HepG2 (cell line): ENCODE measurements at regions not wholly inside any gene's neighbourhood (a gene's known extent, or its start where the extent isn't known, plus 50 kb on each side); places are given as distances from the start of the nearest gene placed in this dataset.

Source experiments
- ATAC-seq: fragments of 200-7000 bp; cut with Tn5 transposase; 3 replicates; pipeline ENCODE4 v1.9.1; 2020; ENCODE audit warnings: mild to moderate bottlenecking, moderate library complexity
- BruUV-seq: library from RNA; stranded (reverse); fragments of 400-500 nt; replicated peaks from 2 replicates; lab custom pipeline; 2021; lab: Mats Ljungman, UMichigan
- CTCF ChIA-PET: fragments of 300-600 bp; formaldehyde crosslinking; extraction: SDS; loops from one replicate; lab custom pipeline; 2021; ENCODE audit warnings: low total read pairs, inconsistent platforms, low intra/inter-chr PET ratio; lab: Yijun Ruan, JAX
- POLR2A ChIA-PET: fragments of 350-600 bp; sonication (Branson Sonifier 250); formaldehyde crosslinking; loops from one replicate; lab custom pipeline; 2020; ENCODE audit warnings: antibody characterized with exemption, inconsistent platforms; lab: Yijun Ruan, JAX
- DNase-seq: peaks from one replicate; pipeline ENCODE4 v3.0.0-alpha.2; 2015; ENCODE audit warnings: low spot score
- FAIRE-seq: peaks from 3 replicates; lab custom pipeline; 2011; peaks lifted over from hg19 to GRCh38; lab: Jason Lieb, UNC
- H2AFZ ChIP-seq: one replicate; pipeline ENCODE4 v1.6.1; 2011; ENCODE audit warnings: low read length, inconsistent platforms
- H3K27ac ChIP-seq: fragments of 300-600 bp; 3 replicates; pipeline ENCODE4 v1.8.0; 2011; ENCODE audit warnings: mixed run types, mild to moderate bottlenecking, mixed read lengths, low read length, inconsistent platforms; ENCODE audit not compliant: insufficient read depth; ENCODE audit errors: extremely low read length
- H3K27me3 ChIP-seq, 2 experiments: fragments of 200-600 bp in 1 of 2; 2 replicates in 1 of 2; 3 replicates in 1 of 2; pipeline versions ENCODE4 v1.6.0 to v1.8.0; 2011; ENCODE audit warnings: low read length in 2 of 2, mild to moderate bottlenecking in 2 of 2, moderate library complexity in 2 of 2, inconsistent platforms in 1 of 2; ENCODE audit not compliant: insufficient read depth in 2 of 2, control insufficient read depth in 1 of 2
- H3K36me3 ChIP-seq, 2 experiments: fragments of 200-600 bp in 1 of 2; replicated peaks in 1 of 2; 2 replicates in 1 of 2; 3 replicates in 1 of 2; pipeline versions ENCODE4 v1.5.1 to v1.8.0; 2011; ENCODE audit warnings: low read length in 2 of 2, inconsistent platforms in 1 of 2; ENCODE audit not compliant: insufficient read depth in 2 of 2, control insufficient read depth in 1 of 2
- H3K4me1 ChIP-seq: 2 replicates; pipeline ENCODE4 v1.5.1; 2012; ENCODE audit warnings: low read length, inconsistent platforms; ENCODE audit not compliant: insufficient read depth
- H3K4me2 ChIP-seq: 2 replicates; pipeline ENCODE4 v1.6.0; 2011; ENCODE audit warnings: low read depth, low read length, inconsistent platforms
- H3K4me3 ChIP-seq, 3 experiments: fragments of 200-600 bp in 1 of 3; sonication (generic), shearing (Covaris generic) in 1 of 3; replicated peaks in 1 of 3; 2 replicates each; pipeline ENCODE4 v1.5.1; 2011 to 2016; ENCODE audit warnings: low read length in 3 of 3, inconsistent platforms in 2 of 3, low read depth in 2 of 3, mild to moderate bottlenecking in 2 of 3, control low read depth in 1 of 3, mixed read lengths in 1 of 3; ENCODE audit not compliant: insufficient read depth in 1 of 3
- H3K79me2 ChIP-seq: one replicate; pipeline ENCODE4 v1.6.1; 2011; ENCODE audit warnings: low read length, inconsistent platforms; ENCODE audit not compliant: insufficient read depth
- H3K9ac ChIP-seq: 2 replicates; pipeline ENCODE4 v1.6.0; 2011; ENCODE audit warnings: mild to moderate bottlenecking, low read depth, low read length, inconsistent platforms; ENCODE audit not compliant: insufficient read depth
- H3K9me3 ChIP-seq: 2 replicates; pipeline ENCODE4 v1.5.1; 2012; ENCODE audit warnings: mild to moderate bottlenecking, low read length
- H4K20me1 ChIP-seq: 2 replicates; pipeline ENCODE4 v1.6.0; 2011; ENCODE audit warnings: inconsistent platforms, mild to moderate bottlenecking, low read length, moderate library complexity; ENCODE audit not compliant: insufficient read depth
- POGZ ChIP-seq: sonication (generic); formaldehyde crosslinking; IDR thresholded peaks from 2 replicates; pipeline ENCODE4 v1.4.0; 2020; ENCODE audit warnings: mild to moderate bottlenecking, missing genetic modification reagents
- POLR2A ChIP-seq, 2 experiments: IDR thresholded peaks; 2 replicates each; pipeline ENCODE4 v1.6.1; 2011; ENCODE audit warnings: low read depth in 2 of 2, low read length in 2 of 2, mild to moderate bottlenecking in 1 of 2, moderate library complexity in 1 of 2; ENCODE audit not compliant: insufficient read depth in 1 of 2
- TCF7L2 ChIP-seq: IDR thresholded peaks from 2 replicates; pipeline ENCODE4 v1.6.1; 2011; ENCODE audit warnings: mild to moderate bottlenecking, low read depth, low read length, moderate library complexity
- ZBTB8A ChIP-seq: sonication (generic); formaldehyde crosslinking; IDR thresholded peaks from 2 replicates; pipeline ENCODE4 v1.4.0; 2020; ENCODE audit warnings: mild to moderate bottlenecking, low read depth, missing genetic modification reagents, borderline replicate concordance
- ZC3H13 ChIP-seq: sonication (generic); formaldehyde crosslinking; IDR thresholded peaks from 2 replicates; pipeline ENCODE4 v1.8.1; 2023; ENCODE audit warnings: mild to moderate bottlenecking, missing genetic modification reagents, moderate library complexity
- ZNF44 ChIP-seq: sonication (generic); formaldehyde crosslinking; IDR thresholded peaks from 2 replicates; pipeline ENCODE4 v1.5.1; 2020; ENCODE audit warnings: mild to moderate bottlenecking, missing genetic modification reagents
- WGBS: methylation state at CpG from one replicate; pipeline ENCODE4 v1.1.6; 2017; ENCODE audit warnings: low lambda C conversion rate; 5-methylcytosine and 5-hydroxymethylcytosine counted together
- in situ Hi-C: cut with HindIII; loops from 2 replicates; pipeline ENCODE4 v1.10.0; 2017; ENCODE audit warnings: low pct_unique_long_range_greater_than_20kb; ENCODE audit not compliant: extremely low pct_ligation_motif_present
- intact Hi-C: fragments of 100-400 bp; cut with micrococcal nuclease; formaldehyde crosslinking; loops from one replicate; pipeline ENCODE4 v1.10.0; 2022; ENCODE audit not compliant: unreplicated experiment
- TF ChIP-seq, protein P1 (sequence below): sonication (generic); formaldehyde crosslinking; IDR thresholded peaks from 2 replicates; pipeline ENCODE4 v1.4.0; 2020; ENCODE audit warnings: missing genetic modification reagents
- TF ChIP-seq, protein P2 (sequence below): sonication (generic); formaldehyde crosslinking; IDR thresholded peaks from 2 replicates; pipeline ENCODE4 v1.4.0; 2020; ENCODE audit warnings: mild to moderate bottlenecking, missing genetic modification reagents
- TF ChIP-seq, protein P3 (sequence below): IDR thresholded peaks from 2 replicates; pipeline ENCODE4 v1.4.0; 2020; ENCODE audit warnings: mild to moderate bottlenecking, missing genetic modification reagents

DNA sequence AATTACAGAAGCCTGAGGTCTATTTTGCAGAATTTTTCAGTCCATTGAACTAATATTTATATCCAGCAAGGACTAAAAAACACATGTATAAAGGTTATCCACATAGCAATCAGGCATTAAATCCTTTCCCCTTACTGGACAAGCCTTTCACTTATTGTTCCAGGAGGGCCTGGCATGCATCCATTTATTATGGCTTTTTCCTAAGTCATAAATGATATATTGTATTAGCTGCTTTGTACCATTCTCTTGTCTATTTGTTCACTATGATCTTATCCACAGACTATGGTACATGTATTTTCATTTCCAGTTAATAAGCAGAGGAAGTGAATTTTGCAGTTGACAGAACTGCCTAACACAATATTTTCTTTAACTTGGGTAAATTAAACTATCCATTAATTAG lies 105.4 kb upstream of the ANK2 start (continued):
- TF ChIP-seq, protein P1, sequence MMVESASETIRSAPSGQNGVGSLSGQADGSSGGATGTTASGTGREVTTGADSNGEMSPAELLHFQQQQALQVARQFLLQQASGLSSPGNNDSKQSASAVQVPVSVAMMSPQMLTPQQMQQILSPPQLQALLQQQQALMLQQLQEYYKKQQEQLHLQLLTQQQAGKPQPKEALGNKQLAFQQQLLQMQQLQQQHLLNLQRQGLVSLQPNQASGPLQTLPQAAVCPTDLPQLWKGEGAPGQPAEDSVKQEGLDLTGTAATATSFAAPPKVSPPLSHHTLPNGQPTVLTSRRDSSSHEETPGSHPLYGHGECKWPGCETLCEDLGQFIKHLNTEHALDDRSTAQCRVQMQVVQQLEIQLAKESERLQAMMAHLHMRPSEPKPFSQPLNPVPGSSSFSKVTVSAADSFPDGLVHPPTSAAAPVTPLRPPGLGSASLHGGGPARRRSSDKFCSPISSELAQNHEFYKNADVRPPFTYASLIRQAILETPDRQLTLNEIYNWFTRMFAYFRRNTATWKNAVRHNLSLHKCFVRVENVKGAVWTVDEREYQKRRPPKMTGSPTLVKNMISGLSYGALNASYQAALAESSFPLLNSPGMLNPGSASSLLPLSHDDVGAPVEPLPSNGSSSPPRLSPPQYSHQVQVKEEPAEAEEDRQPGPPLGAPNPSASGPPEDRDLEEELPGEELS (CRISPR knock-in tag), result no peak
- TF ChIP-seq ZC3H13, result no peak
- TF ChIP-seq, protein P2, sequence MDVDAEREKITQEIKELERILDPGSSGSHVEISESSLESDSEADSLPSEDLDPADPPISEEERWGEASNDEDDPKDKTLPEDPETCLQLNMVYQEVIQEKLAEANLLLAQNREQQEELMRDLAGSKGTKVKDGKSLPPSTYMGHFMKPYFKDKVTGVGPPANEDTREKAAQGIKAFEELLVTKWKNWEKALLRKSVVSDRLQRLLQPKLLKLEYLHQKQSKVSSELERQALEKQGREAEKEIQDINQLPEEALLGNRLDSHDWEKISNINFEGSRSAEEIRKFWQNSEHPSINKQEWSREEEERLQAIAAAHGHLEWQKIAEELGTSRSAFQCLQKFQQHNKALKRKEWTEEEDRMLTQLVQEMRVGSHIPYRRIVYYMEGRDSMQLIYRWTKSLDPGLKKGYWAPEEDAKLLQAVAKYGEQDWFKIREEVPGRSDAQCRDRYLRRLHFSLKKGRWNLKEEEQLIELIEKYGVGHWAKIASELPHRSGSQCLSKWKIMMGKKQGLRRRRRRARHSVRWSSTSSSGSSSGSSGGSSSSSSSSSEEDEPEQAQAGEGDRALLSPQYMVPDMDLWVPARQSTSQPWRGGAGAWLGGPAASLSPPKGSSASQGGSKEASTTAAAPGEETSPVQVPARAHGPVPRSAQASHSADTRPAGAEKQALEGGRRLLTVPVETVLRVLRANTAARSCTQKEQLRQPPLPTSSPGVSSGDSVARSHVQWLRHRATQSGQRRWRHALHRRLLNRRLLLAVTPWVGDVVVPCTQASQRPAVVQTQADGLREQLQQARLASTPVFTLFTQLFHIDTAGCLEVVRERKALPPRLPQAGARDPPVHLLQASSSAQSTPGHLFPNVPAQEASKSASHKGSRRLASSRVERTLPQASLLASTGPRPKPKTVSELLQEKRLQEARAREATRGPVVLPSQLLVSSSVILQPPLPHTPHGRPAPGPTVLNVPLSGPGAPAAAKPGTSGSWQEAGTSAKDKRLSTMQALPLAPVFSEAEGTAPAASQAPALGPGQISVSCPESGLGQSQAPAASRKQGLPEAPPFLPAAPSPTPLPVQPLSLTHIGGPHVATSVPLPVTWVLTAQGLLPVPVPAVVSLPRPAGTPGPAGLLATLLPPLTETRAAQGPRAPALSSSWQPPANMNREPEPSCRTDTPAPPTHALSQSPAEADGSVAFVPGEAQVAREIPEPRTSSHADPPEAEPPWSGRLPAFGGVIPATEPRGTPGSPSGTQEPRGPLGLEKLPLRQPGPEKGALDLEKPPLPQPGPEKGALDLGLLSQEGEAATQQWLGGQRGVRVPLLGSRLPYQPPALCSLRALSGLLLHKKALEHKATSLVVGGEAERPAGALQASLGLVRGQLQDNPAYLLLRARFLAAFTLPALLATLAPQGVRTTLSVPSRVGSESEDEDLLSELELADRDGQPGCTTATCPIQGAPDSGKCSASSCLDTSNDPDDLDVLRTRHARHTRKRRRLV (CRISPR knock-in tag), result no peak
- no peak for TF ChIP-seq ZBTB8A (CRISPR knock-in tag)

DNA sequence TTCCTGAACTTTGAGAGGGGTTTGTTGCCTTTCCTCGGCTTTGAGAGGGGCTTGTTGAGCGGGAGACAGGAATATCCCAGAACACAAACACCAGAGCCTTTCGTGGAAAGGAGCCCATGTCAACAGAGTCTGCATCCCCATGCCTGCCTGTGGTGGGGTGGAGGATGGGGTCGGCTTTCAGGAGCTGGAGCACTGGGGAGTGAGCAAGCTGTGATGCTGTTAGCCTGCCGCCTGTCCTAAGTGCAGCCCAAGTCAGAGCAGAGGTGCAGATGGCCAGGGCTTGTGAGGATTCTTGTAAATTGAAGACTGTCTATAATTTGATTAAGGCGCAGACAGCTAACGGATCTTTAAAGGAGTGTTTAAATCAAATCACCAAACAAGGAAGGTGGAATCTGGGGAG lies 103.3 kb upstream of the ANK2 start:
- no peaks in the 10 kb centered on the region for H3K4me1 ChIP-seq
- in situ Hi-C loops (loop anchor here (10.0 to 25.0 kb wide), 2 partner anchors 311 to 609 kb away; partner anchors contain the start of genes LARP7 and ZGRF1), intact Hi-C loops (no loop called here)
- ChIA-PET POLR2A (no interaction called here), CTCF (no interaction called here)
- H3K9ac ChIP-seq, result no peak overlapping the region
- DNase-seq (no peak), FAIRE-seq (no peak), ATAC-seq (no peak)
- TF ChIP-seq ZNF44 (CRISPR knock-in tag) (no peak), POGZ (CRISPR knock-in tag) (no peak), TCF7L2 (no peak), POLR2A (IDR thresholded peaks at IDR 0.05; ENCODE audit: insufficient read depth in 1 of 2, low read depth in 2 of 2, low read length in 2 of 2) (no peak)
- TF ChIP-seq, protein P3, sequence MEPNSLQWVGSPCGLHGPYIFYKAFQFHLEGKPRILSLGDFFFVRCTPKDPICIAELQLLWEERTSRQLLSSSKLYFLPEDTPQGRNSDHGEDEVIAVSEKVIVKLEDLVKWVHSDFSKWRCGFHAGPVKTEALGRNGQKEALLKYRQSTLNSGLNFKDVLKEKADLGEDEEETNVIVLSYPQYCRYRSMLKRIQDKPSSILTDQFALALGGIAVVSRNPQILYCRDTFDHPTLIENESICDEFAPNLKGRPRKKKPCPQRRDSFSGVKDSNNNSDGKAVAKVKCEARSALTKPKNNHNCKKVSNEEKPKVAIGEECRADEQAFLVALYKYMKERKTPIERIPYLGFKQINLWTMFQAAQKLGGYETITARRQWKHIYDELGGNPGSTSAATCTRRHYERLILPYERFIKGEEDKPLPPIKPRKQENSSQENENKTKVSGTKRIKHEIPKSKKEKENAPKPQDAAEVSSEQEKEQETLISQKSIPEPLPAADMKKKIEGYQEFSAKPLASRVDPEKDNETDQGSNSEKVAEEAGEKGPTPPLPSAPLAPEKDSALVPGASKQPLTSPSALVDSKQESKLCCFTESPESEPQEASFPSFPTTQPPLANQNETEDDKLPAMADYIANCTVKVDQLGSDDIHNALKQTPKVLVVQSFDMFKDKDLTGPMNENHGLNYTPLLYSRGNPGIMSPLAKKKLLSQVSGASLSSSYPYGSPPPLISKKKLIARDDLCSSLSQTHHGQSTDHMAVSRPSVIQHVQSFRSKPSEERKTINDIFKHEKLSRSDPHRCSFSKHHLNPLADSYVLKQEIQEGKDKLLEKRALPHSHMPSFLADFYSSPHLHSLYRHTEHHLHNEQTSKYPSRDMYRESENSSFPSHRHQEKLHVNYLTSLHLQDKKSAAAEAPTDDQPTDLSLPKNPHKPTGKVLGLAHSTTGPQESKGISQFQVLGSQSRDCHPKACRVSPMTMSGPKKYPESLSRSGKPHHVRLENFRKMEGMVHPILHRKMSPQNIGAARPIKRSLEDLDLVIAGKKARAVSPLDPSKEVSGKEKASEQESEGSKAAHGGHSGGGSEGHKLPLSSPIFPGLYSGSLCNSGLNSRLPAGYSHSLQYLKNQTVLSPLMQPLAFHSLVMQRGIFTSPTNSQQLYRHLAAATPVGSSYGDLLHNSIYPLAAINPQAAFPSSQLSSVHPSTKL, result no peak
- no peaks in the 10 kb centered on the region for H3K79me2 ChIP-seq
- no peak overlapping the region for H3K4me3 ChIP-seq
- 16% methylated on average over 7 of the region's 7 CpGs for WGBS
- H3K36me3 ChIP-seq, result no peaks in the 10 kb centered on the region
- no peak overlapping the region for H3K27ac ChIP-seq
- 0 out of 5 replicates have a peak, but pooled peaks cover 0 to 5% of the 10 kb centered on the region in 2 experiments for H3K27me3 ChIP-seq
- H2AFZ ChIP-seq, result no peak overlapping the region
- H3K9me3 ChIP-seq, result no peaks in the 10 kb centered on the region
- H3K4me2 ChIP-seq, result no peak overlapping the region
- no TSS peak for BruUV-seq
- H4K20me1 ChIP-seq, result no peaks in the 10 kb centered on the region
